Naive B cell (primary cell): ENCODE measurements at regions not wholly inside any gene's neighbourhood (a gene's known extent, or its start where the extent isn't known, plus 50 kb on each side); places are given as distances from the start of the nearest gene placed in this dataset.
A peak's percentile ranks its signal among the peaks of the same experiment; 100 is the strongest.

Experiments used
- ATAC-seq, 2 donors: fragments of 150-1000 bp; cut with Tn5 transposase; 2 replicates each; pipeline ENCODE4 v1.10.0; 2021; ENCODE audit warnings: low read depth in 2 of 2, mild to moderate bottlenecking in 2 of 2, moderate library complexity in 2 of 2
- DNase-seq: peaks from one replicate; pipeline ENCODE4 v3.0.0; 2022
- H3K27ac Mint-ChIP-seq, 6 donors: one replicate each; pipeline ENCODE4 v1.8.0; 2020 to 2022; ENCODE audit warnings: mild to moderate bottlenecking in 6 of 6, mixed read lengths in 6 of 6, moderate library complexity in 5 of 6, inconsistent platforms in 2 of 6
- H3K27me3 Mint-ChIP-seq, 3 donors: one replicate each; pipeline ENCODE4 v1.8.0; 2021 to 2022; ENCODE audit warnings: mixed read lengths in 3 of 3, mild to moderate bottlenecking in 1 of 3
- H3K36me3 Mint-ChIP-seq, 2 donors: one replicate each; pipeline ENCODE4 v1.8.0; 2020 to 2022; ENCODE audit warnings: mixed read lengths in 2 of 2, inconsistent platforms in 1 of 2, mild to moderate bottlenecking in 1 of 2
- H3K4me1 Mint-ChIP-seq, 3 donors: one replicate each; pipeline ENCODE4 v1.8.0; 2020 to 2022; ENCODE audit warnings: mixed read lengths in 3 of 3, inconsistent platforms in 1 of 3, mild to moderate bottlenecking in 1 of 3, moderate library complexity in 1 of 3
- H3K4me3 Mint-ChIP-seq, 8 donors: one replicate each; pipeline ENCODE4 v1.8.0; 2020 to 2022; ENCODE audit warnings: mild to moderate bottlenecking in 8 of 8, mixed read lengths in 8 of 8, moderate library complexity in 8 of 8, inconsistent platforms in 2 of 8
- H3K9me3 Mint-ChIP-seq, 7 donors: one replicate each; pipeline ENCODE4 v1.8.0; 2020 to 2022; ENCODE audit warnings: mixed read lengths in 7 of 7, mild to moderate bottlenecking in 5 of 7, inconsistent platforms in 2 of 7, moderate library complexity in 1 of 7

DNA sequence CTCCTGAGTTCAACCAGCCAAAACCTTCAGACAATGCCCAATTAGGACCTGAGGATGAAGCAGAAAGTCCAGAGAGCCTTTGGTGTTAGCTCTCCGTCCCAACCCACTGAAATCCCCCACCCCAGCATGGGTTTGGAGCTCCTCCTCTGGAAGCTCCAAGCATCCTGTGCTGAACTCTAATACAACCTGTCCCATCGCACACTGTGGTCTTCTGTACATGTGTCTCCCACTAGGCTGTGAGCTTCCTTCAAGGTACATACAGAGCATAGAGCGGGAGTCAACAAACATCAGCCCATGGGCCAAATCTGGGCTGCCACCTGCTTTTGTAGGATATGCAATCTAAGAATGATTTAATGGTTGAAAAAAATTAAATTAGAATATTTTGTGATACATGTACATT is 166.5 kb downstream of the LSM5 start:
- Mint-ChIP-seq H3K4me3 (no peak overlapping the region), H3K9me3 (peaks cover 0 to 5% (median 0%) of the 10 kb centered on the region in 7 donors), H3K36me3 (no peaks in the 10 kb centered on the region), H3K27ac (no peak overlapping the region), H3K27me3 (peaks cover 11 to 32% (median 29%) of the 10 kb centered on the region in 3 donors), H3K4me1 (no peaks in the 10 kb centered on the region)
- ATAC-seq (no peak), DNase-seq (no peak)

DNA sequence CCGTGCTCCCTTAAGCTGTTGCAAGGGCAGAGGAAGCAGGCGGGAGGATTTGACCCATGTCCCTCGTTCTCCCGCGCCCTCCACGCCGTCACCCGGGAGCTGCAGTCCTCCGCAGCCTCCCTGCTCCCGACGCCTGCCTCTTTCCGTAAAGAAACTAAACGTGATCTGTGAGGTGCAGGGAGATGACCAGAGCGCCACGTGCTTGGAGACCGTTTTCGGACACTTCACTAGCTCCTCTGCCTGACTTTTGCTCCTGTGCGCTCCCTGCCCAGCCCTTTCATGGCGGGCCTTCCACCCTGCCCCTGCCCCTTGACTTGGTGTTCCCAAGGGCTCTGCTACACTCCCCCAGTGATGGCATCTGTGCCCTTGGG is 171.2 kb downstream of the LSM5 start:
- no peak for DNase-seq
- H3K36me3 Mint-ChIP-seq = no peaks in the 10 kb centered on the region
- no peak for ATAC-seq
- H3K4me1 Mint-ChIP-seq = no peaks in the 10 kb centered on the region
- H3K4me3 Mint-ChIP-seq = no peak overlapping the region
- peaks cover 0 to 5% (median 0%) of the 10 kb centered on the region in 7 donors for H3K9me3 Mint-ChIP-seq
- H3K27me3 Mint-ChIP-seq = peaks cover 11 to 41% (median 23%) of the 10 kb centered on the region in 3 donors
- no peak overlapping the region for H3K27ac Mint-ChIP-seq

DNA sequence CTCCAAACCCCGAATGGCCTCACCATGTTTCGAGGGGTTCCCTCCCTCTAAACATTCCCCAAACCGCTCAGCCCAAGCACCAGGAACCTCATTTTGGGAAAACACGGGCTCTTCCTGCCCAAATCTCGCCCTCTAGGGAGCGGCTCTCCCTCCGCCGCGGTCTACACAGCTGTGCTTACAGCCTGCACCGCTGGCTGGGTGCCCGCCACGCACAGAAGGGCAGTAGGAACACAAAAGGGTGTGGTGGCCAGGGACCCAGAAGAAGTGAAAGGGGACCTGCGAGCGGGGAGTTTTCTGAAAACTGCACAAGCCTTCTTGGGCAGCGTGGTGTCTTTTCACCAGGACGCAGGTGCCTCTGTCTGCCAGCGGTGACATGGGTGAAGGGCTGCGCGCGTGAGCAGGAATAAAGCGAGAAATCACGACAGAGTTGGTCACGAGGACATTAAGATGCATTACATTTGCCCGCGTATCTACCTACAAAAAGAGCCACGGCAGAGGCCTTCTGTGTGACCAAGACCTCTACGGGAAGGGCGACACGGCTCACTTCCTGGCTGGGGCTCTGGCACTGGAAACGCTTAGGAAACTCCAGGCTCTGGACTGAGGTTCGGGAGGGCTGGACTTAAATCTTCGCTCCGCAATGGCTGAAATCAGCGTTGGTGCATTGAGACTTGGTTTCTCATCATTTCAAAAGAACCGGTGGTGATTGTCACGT is 171.7 kb downstream of the LSM5 start:
- Mint-ChIP-seq H3K27me3 (peaks cover 11 to 40% (median 23%) of the 10 kb centered on the region in 3 donors), H3K36me3 (no peaks in the 10 kb centered on the region), H3K4me1 (no peaks in the 10 kb centered on the region), H3K4me3 (no peak overlapping the region), H3K9me3 (peaks cover 0 to 5% (median 0%) of the 10 kb centered on the region in 7 donors), H3K27ac (no peak overlapping the region)
- ATAC-seq (no peak), DNase-seq (no peak)

DNA sequence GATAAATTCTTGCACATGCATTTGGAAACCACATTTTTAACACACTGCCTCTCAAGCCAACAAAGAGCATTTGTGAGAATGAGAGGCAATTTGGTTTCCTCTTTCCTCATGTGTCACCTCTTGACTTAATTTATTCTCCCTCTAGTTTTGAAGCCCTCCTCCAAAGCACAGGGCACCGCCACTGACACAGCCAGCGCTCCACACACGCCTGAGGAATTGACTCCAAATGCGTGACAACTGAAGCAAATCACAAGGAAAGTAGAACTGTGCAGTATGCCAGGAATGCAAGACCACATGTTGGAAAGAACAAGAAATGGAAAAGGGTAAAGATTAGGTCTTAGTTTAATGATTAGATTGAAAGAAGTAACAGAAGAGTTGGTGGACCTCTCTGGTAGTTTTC is 173.3 kb downstream of the LSM5 start:
- Mint-ChIP-seq H3K27me3 (peaks cover 11 to 35% (median 23%) of the 10 kb centered on the region in 3 donors), H3K4me3 (no peak overlapping the region), H3K9me3 (peaks cover 0 to 7% (median 0%) of the 10 kb centered on the region in 7 donors), H3K27ac (no peak overlapping the region), H3K36me3 (no peaks in the 10 kb centered on the region), H3K4me1 (no peaks in the 10 kb centered on the region)
- no peak for DNase-seq
- no peak for ATAC-seq

DNA sequence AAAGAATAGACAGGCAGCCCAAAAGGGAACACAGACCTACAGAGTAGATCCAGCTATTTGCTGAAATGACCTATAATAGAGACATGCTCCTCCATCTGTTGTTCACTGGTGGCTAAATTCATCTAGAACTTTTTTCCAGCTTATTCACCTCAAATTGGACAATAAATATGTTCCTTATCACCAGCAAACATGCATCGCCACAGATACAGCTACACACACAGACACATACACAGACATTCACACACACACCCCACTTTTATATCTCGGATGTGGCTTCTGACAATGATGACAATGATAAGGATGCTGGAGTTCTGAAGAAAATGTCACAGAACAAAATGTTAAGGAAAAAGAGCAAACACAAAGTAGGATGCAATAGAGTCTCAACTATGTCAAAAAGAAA is 175.4 kb downstream of the LSM5 start:
- H3K4me1 Mint-ChIP-seq = no peaks in the 10 kb centered on the region
- no peak overlapping the region for H3K4me3 Mint-ChIP-seq
- H3K27me3 Mint-ChIP-seq = peaks cover 0 to 17% (median 9%) of the 10 kb centered on the region in 3 donors

DNA sequence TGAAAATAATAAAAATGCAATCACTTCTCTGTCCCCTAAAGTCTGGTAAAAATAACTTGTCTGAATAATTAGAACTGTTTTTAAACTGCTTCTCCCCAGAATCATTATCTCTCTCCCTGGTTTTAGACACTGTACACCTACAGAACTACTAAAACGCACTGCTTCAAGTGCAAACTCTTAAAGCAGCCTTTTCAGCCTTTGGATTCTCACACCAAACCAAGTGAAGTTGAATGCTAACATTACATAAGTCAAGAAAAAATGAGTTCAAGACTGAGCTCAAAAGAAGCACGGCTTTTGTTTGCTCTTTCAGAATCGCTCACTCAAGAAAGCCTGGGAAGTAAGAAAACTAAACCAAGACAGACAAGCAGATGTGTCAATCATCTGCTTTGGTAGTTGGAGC is 188.8 kb downstream of the LSM5 start:
- H3K36me3 Mint-ChIP-seq = peaks cover 0 to 7% of the 10 kb centered on the region in 2 donors
- peaks cover 0 to 12% (median 0%) of the 10 kb centered on the region in 7 donors for H3K9me3 Mint-ChIP-seq
- H3K27me3 Mint-ChIP-seq = peaks cover 46 to 53% (median 52%) of the 10 kb centered on the region in 3 donors
- H3K4me3 Mint-ChIP-seq = no peak overlapping the region
- peaks cover 8 to 11% (median 9%) of the 10 kb centered on the region in 3 donors for H3K4me1 Mint-ChIP-seq
- H3K27ac Mint-ChIP-seq = no peak overlapping the region
- ATAC-seq (no peak), DNase-seq (no peak)

More for the DNA sequence above, 175.4 kb downstream of the LSM5 start:
- DNase-seq = no peak
- H3K36me3 Mint-ChIP-seq = no peaks in the 10 kb centered on the region
- no peak for ATAC-seq
- H3K27ac Mint-ChIP-seq = peak overlapping the region in 1 of 6 donors; percentile 35
- peaks cover 0 to 8% (median 2%) of the 10 kb centered on the region in 7 donors for H3K9me3 Mint-ChIP-seq

DNA sequence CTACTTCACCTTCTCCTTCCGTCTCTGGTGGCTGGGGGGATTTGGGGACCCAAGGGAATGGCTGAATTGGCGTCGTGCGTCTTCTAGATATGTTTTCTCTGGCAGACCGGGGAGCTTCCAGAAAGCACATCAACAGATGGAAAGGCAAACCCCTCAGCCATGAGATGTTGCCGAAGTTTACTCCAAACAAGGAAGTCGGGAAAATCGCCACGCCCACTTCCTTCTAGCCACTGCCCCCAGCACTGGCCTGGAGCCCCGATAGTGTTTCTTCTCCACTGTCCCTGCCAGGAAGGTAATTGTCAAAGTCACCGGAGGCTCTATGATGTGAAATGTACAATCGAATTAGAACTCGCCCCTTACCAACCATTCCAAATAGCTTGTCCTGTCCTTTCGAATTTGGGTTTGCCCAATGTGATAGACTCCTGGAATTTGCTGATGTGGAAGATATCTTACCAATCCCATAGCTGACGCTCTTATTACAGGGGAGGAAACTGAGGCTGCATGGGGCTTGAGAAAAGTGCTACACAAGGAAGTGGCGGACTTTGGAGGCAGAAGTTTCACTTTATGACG is 191.0 kb downstream of the LSM5 start:
- H3K4me1 Mint-ChIP-seq = peaks cover 8 to 11% (median 9%) of the 10 kb centered on the region in 3 donors
- H3K27me3 Mint-ChIP-seq = peaks cover 35 to 56% (median 40%) of the 10 kb centered on the region in 3 donors
- peak overlapping the region in 7 of 8 donors; percentile 13 to 69 (median 57) for H3K4me3 Mint-ChIP-seq
- ATAC-seq (no peak), DNase-seq (no peak)
- peaks cover 0 to 6% (median 0%) of the 10 kb centered on the region in 7 donors for H3K9me3 Mint-ChIP-seq
- H3K27ac Mint-ChIP-seq = peak overlapping the region in 1 of 6 donors; percentile 52
- H3K36me3 Mint-ChIP-seq = peaks cover 0 to 7% of the 10 kb centered on the region in 2 donors

DNA sequence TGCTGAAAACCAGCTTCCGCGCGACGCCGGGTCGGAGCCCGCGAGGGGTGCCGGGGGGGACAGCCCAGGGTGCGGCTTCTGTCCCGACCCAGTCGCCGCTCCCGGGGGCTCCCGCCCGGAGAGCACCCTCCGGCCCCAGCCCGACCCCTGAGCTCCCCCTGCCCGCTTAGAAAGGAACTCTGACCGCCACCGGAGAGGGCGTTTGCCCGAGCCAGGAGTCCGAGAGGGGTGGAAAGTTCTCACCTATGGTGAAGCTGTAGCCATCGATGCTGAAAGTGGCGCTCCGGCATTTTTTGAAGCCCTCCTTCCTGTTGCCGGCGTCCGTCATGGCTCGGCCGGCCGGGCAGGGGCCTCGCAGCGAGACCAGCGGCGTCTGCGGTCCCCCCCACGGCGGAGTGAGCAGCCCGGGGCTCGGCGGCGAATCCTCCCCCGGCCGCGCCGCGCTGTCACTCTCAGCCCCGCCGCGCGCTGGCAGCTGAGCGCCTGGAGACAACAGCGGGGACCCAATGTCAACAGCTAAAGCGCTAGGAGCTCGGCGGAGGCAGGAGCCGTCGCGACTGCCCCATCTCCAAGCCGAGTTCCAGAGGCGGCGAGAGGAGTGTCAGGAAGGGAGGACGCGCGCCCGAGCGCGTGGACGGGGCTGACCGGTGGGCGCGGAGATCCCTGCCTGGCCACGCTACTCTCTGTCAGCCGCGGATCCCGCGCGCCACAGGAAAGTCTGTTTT is 191.6 kb downstream of the LSM5 start:
- Mint-ChIP-seq H3K27ac (no peak overlapping the region), H3K4me3 (peak overlapping the region in 4 of 8 donors; percentile 55 to 69 (median 62))
- DNase-seq = no peak

DNA sequence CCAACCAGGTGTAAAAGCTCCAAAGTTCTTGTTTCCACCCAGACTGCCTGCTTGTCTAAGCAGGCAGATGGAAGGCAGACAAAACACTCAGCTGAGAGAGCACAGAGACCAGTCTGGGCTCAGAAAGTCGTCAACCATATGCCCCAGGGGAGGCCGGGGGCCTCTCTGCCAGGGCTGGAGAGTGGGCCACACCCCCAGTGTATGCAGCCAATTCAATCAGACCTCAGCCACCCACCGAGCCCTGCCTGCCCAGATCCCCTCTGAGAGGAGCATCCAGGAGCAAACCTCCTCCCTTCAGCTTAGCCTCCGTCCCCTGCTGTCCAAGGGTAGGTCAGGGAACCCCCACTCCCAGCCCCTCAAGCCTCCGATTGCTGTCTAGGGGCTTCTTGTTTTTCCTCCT is 196.3 kb downstream of the LSM5 start:
- Mint-ChIP-seq H3K4me3 (no peak overlapping the region), H3K36me3 (peaks cover 0 to 1% of the 10 kb centered on the region in 2 donors), H3K27ac (no peak overlapping the region), H3K27me3 (peaks cover 15 to 47% (median 21%) of the 10 kb centered on the region in 3 donors), H3K9me3 (peaks cover 0 to 6% (median 0%) of the 10 kb centered on the region in 7 donors), H3K4me1 (peaks cover under 1 to 4% (median 2%) of the 10 kb centered on the region in 3 donors)
- no peak for DNase-seq
- no peak for ATAC-seq

More for the DNA sequence above, 191.6 kb downstream of the LSM5 start:
- H3K4me1 Mint-ChIP-seq = peaks cover 8 to 11% (median 9%) of the 10 kb centered on the region in 3 donors
- peaks cover 35 to 62% (median 40%) of the 10 kb centered on the region in 3 donors for H3K27me3 Mint-ChIP-seq
- H3K9me3 Mint-ChIP-seq = peaks cover 0 to 6% (median 0%) of the 10 kb centered on the region in 7 donors
- no peak for ATAC-seq
- peaks cover 0 to 7% of the 10 kb centered on the region in 2 donors for H3K36me3 Mint-ChIP-seq

DNA sequence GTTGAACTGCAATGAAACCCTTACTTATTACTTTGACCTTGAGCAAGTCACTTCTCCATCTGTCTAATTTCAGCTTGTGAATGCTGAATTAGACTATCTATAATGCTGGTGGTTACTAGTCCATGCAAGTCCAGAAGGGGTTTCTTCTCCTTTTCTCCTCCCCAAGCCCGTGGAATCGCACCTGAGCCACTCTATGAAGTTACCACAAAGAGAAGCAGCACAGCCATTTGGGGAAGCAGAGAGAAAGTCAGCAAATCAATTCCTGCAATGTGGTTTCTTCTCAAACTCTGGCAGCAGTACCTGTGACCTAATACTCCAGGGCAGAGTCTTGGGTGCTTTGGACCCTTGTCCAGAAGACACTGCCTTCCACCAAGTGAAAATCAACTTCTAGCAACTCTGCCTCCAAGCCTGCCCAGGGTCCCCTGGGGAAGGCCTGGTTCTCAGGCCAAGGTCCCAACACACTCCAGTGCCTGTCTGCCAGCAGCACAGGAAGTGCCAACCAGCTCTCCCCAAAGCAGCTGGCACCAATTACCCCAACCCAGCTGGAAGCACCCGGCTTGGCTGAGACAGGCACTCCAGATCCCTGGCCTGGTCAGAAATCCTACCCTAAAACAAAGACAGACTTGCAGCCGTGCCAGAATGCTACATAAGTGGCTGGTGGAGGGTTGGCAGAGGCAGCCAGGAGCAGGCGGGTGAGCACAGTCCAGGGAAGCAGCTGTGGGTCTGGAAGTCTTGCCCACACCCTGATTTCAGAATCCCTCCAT is 200.3 kb downstream of the LSM5 start:
- H3K36me3 Mint-ChIP-seq = no peaks in the 10 kb centered on the region
- H3K9me3 Mint-ChIP-seq = no peaks in the 10 kb centered on the region
- H3K27me3 Mint-ChIP-seq = peaks cover 4 to 20% (median 6%) of the 10 kb centered on the region in 3 donors
- DNase-seq (no peak), ATAC-seq (no peak)
- H3K4me1 Mint-ChIP-seq = no peaks in the 10 kb centered on the region
- no peak overlapping the region for H3K4me3 Mint-ChIP-seq
- no peak overlapping the region for H3K27ac Mint-ChIP-seq

DNA sequence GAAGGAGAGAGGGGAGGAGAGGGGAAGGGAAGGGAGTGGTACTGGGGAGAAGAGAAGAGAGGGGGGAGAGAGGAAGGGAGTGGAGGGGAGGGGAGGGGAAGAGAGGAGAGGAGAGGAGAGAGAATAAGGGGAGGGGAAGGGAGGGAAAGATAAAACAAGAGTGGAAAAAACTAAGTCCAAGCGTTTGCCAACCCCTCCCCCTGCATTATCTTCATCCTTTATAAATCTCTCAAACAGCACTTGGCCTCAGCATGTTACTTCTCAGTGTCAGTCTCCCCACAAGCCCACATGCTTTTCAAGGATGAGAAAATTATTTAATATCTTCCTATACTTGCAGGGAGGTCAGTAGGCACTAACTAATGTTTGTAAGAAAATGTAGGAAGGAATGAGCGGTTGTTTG is 204.5 kb downstream of the LSM5 start:
- DNase-seq (no peak), ATAC-seq (no peak)
- Mint-ChIP-seq H3K27ac (peak overlapping the region in 1 of 6 donors; percentile 11), H3K4me1 (no peaks in the 10 kb centered on the region), H3K27me3 (peaks cover 0 to 10% (median 0%) of the 10 kb centered on the region in 3 donors), H3K36me3 (no peaks in the 10 kb centered on the region), H3K9me3 (peaks cover 0 to 4% (median 0%) of the 10 kb centered on the region in 7 donors), H3K4me3 (no peak overlapping the region)

DNA sequence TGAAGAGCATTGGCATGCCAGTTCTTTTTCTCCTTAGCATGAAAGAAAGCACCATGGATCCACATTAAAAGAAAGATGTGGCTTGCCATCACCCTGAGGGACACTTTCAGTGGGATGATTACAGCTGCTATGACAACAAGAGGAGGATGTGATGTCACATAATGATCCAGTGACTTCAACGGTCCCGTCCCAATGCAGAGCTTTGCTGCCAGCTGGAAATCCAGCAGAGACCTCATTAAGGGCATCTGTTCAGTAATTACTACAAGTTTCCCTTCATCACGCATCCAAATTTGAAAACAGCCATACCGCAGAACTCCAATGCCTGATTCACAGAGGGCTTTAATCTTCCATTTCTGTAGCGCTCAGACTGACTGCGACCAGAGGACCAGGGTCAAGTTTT is 206.6 kb downstream of the LSM5 start:
- Mint-ChIP-seq H3K4me1 (no peaks in the 10 kb centered on the region), H3K27me3 (peaks cover 0 to 10% (median 2%) of the 10 kb centered on the region in 3 donors), H3K36me3 (no peaks in the 10 kb centered on the region), H3K4me3 (no peak overlapping the region), H3K27ac (no peak overlapping the region), H3K9me3 (peaks cover 0 to 4% (median 0%) of the 10 kb centered on the region in 7 donors)
- DNase-seq = no peak
- no peak for ATAC-seq

DNA sequence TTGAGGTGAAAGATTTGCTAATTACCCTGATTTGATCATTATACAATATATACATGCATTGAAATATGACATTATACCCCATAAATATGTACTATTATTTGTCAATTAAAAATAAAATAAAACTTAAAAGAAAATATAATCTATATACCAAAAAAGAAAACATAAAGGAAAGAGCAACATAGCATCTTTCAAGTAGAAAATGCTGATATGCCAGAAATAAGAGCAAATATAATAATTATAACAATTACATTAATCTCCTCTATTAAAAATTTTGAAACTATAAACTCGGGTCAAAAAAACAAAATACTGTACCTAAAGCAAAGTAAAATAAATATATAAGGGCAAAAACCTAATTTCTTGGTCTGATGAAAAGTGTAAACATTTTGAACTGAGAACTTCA is 209.3 kb upstream of the PDE1C start:
- H3K27ac Mint-ChIP-seq = no peak overlapping the region
- H3K4me1 Mint-ChIP-seq = no peaks in the 10 kb centered on the region
- DNase-seq (no peak), ATAC-seq (no peak)
- H3K9me3 Mint-ChIP-seq = peaks cover 0 to 5% (median under 1%) of the 10 kb centered on the region in 7 donors
- no peak overlapping the region for H3K4me3 Mint-ChIP-seq
- peaks cover 4 to 15% (median 11%) of the 10 kb centered on the region in 3 donors for H3K27me3 Mint-ChIP-seq
- no peaks in the 10 kb centered on the region for H3K36me3 Mint-ChIP-seq
